Neural cell (in vitro differentiated cells): ENCODE measurements at regions not wholly inside any gene's neighbourhood (a gene's known extent, or its start where the extent isn't known, plus 50 kb on each side); places are given as distances from the start of the nearest gene placed in this dataset.

Experiments
- H2AFZ ChIP-seq: fragments of 200-600, 300-800 bp; sonication (generic), shearing (Covaris generic); 2 replicates; pipeline ENCODE4 v1.6.0; 2014; ENCODE audit warnings: low read depth, mild to moderate bottlenecking, antibody characterized with exemption, low read length, moderate library complexity
- H3F3A ChIP-seq: fragments of 200-600 bp; shearing (Covaris generic); 2 replicates; pipeline ENCODE4 v1.6.1; 2016; ENCODE audit warnings: mild to moderate bottlenecking, moderate library complexity, mixed read lengths, antibody characterized with exemption, low read length; ENCODE audit not compliant: insufficient read depth, poor library complexity, severe bottlenecking
- H3K27ac ChIP-seq: fragments of 200-600, 300-800 bp; sonication (generic), shearing (Covaris generic); 2 replicates; pipeline ENCODE4 v1.5.1; 2014; ENCODE audit warnings: mild to moderate bottlenecking, low read length, moderate library complexity
- H3K27me3 ChIP-seq: fragments of 300-800, 200-600 bp; sonication (generic), shearing (Covaris generic); 2 replicates; pipeline ENCODE4 v1.6.0; 2014; ENCODE audit warnings: mild to moderate bottlenecking, low read depth, low read length, moderate library complexity; ENCODE audit not compliant: insufficient read depth
- H3K36me3 ChIP-seq: fragments of 300-800, 200-600 bp; sonication (generic), shearing (Covaris generic); 2 replicates; pipeline ENCODE4 v1.5.1; 2014; ENCODE audit warnings: mild to moderate bottlenecking, antibody characterized with exemption, low read length, moderate library complexity; ENCODE audit not compliant: insufficient read depth
- H3K4me2 ChIP-seq: fragments of 300-800, 200-600 bp; sonication (generic), shearing (Covaris generic); 2 replicates; pipeline ENCODE4 v1.6.0; 2014; ENCODE audit warnings: mild to moderate bottlenecking, low read length
- H3K4me3 ChIP-seq: fragments of 300-800, 200-600 bp; sonication (generic), shearing (Covaris generic); 2 replicates; pipeline ENCODE4 v1.5.1; 2014; ENCODE audit warnings: mild to moderate bottlenecking, low read length, moderate library complexity
- H3K79me2 ChIP-seq: fragments of 200-600 bp; shearing (Covaris generic); replicated peaks from 2 replicates; pipeline ENCODE4 v1.6.0; 2014; ENCODE audit warnings: mild to moderate bottlenecking, low read length, moderate library complexity; ENCODE audit not compliant: insufficient read depth
- H3K9ac ChIP-seq: fragments of 300-800, 200-600 bp; sonication (generic), shearing (Covaris generic); 2 replicates; pipeline ENCODE4 v1.6.1; 2016; ENCODE audit warnings: mild to moderate bottlenecking, low read length, mixed read lengths
- H3K9me2 ChIP-seq: fragments of 200-600 bp; shearing (Covaris generic); 2 replicates; pipeline ENCODE4 v1.6.1; 2016; ENCODE audit warnings: mild to moderate bottlenecking, low read length, mixed read lengths; ENCODE audit not compliant: insufficient read depth
- H3K9me3 ChIP-seq: fragments of 200-600, 300-800 bp; sonication (generic), shearing (Covaris generic); 2 replicates; pipeline ENCODE4 v1.6.1; 2016; ENCODE audit warnings: mild to moderate bottlenecking, mixed run types, low read length, moderate library complexity, mixed read lengths
- H4K20me1 ChIP-seq: fragments of 200-600 bp; shearing (Covaris generic); 2 replicates; pipeline ENCODE4 v1.6.1; 2016; ENCODE audit warnings: mild to moderate bottlenecking, mixed run types; ENCODE audit not compliant: insufficient read depth
- EP300 ChIP-seq: fragments of 450-650 bp; conservative IDR thresholded peaks from 2 replicates; pipeline ENCODE4 v1.6.1; 2014; ENCODE audit warnings: antibody characterized with exemption, mild to moderate bottlenecking, moderate library complexity; ENCODE audit not compliant: poor library complexity, severe bottlenecking
- EZH2 ChIP-seq: fragments of 200-600, 300-800 bp; shearing (Covaris generic), sonication (generic); IDR thresholded peaks from 2 replicates; pipeline ENCODE4 v1.6.1; 2014; ENCODE audit warnings: antibody characterized with exemption, low read length, borderline replicate concordance, mild to moderate bottlenecking; ENCODE audit not compliant: insufficient read depth, poor library complexity, severe bottlenecking
- MXI1 ChIP-seq: fragments of 450-650 bp; conservative IDR thresholded peaks from 2 replicates; pipeline ENCODE4 v1.6.1; 2014; ENCODE audit warnings: antibody characterized with exemption, mild to moderate bottlenecking; ENCODE audit not compliant: poor library complexity, severe bottlenecking
- POLR2AphosphoS5 ChIP-seq: IDR thresholded peaks from 2 replicates; pipeline ENCODE4 v1.6.1; 2012
- RAD21 ChIP-seq: fragments of 450-650 bp; conservative IDR thresholded peaks from 2 replicates; pipeline ENCODE4 v1.6.1; 2014; ENCODE audit warnings: antibody characterized with exemption, mild to moderate bottlenecking, moderate library complexity
- SMC3 ChIP-seq: fragments of 450-650 bp; conservative IDR thresholded peaks from 2 replicates; pipeline ENCODE4 v1.6.1; 2014; ENCODE audit warnings: antibody characterized with exemption, mild to moderate bottlenecking, moderate library complexity; ENCODE audit not compliant: poor library complexity
- TAF1 ChIP-seq: IDR thresholded peaks from 2 replicates; pipeline ENCODE4 v1.6.1; 2012; ENCODE audit warnings: low read depth
- TF ChIP-seq, protein P1 (sequence below): fragments of 450-650 bp; IDR thresholded peaks from 2 replicates; pipeline ENCODE4 v1.5.1; 2014; ENCODE audit warnings: antibody characterized with exemption, mild to moderate bottlenecking, moderate library complexity; ENCODE audit not compliant: poor library complexity, severe bottlenecking
- TF ChIP-seq, protein P2 (sequence below): IDR thresholded peaks from 2 replicates; pipeline ENCODE4 v1.6.1; 2012; ENCODE audit warnings: borderline replicate concordance

DNA sequence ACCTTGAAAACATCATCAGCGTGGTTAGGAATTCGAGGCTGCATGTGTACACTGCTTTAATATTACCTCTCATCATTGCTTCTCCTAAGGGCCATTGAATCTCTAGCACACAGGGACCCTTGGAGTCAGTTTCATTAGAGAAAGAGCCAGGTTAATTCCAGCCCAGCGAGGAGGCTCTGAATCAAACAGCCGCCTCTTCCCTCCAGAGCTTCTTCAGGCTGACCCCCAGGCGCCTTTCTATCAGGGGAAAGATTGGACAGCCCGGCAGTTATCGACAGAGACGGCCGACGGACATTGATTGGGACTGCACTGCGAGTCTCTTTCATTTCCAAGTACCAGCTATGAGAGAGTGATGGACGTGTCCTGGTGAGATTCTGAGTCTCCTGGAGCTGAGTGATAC, 159.2 kb downstream of the ANKRD60 start:
- TF ChIP-seq RAD21, result no peak
- no peak for TF ChIP-seq MXI1
- no peak for TF ChIP-seq EZH2
- no peak for TF ChIP-seq EP300
- TF ChIP-seq, protein P1, sequence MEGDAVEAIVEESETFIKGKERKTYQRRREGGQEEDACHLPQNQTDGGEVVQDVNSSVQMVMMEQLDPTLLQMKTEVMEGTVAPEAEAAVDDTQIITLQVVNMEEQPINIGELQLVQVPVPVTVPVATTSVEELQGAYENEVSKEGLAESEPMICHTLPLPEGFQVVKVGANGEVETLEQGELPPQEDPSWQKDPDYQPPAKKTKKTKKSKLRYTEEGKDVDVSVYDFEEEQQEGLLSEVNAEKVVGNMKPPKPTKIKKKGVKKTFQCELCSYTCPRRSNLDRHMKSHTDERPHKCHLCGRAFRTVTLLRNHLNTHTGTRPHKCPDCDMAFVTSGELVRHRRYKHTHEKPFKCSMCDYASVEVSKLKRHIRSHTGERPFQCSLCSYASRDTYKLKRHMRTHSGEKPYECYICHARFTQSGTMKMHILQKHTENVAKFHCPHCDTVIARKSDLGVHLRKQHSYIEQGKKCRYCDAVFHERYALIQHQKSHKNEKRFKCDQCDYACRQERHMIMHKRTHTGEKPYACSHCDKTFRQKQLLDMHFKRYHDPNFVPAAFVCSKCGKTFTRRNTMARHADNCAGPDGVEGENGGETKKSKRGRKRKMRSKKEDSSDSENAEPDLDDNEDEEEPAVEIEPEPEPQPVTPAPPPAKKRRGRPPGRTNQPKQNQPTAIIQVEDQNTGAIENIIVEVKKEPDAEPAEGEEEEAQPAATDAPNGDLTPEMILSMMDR, result no peak
- TF ChIP-seq, protein P2, sequence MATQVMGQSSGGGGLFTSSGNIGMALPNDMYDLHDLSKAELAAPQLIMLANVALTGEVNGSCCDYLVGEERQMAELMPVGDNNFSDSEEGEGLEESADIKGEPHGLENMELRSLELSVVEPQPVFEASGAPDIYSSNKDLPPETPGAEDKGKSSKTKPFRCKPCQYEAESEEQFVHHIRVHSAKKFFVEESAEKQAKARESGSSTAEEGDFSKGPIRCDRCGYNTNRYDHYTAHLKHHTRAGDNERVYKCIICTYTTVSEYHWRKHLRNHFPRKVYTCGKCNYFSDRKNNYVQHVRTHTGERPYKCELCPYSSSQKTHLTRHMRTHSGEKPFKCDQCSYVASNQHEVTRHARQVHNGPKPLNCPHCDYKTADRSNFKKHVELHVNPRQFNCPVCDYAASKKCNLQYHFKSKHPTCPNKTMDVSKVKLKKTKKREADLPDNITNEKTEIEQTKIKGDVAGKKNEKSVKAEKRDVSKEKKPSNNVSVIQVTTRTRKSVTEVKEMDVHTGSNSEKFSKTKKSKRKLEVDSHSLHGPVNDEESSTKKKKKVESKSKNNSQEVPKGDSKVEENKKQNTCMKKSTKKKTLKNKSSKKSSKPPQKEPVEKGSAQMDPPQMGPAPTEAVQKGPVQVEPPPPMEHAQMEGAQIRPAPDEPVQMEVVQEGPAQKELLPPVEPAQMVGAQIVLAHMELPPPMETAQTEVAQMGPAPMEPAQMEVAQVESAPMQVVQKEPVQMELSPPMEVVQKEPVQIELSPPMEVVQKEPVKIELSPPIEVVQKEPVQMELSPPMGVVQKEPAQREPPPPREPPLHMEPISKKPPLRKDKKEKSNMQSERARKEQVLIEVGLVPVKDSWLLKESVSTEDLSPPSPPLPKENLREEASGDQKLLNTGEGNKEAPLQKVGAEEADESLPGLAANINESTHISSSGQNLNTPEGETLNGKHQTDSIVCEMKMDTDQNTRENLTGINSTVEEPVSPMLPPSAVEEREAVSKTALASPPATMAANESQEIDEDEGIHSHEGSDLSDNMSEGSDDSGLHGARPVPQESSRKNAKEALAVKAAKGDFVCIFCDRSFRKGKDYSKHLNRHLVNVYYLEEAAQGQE, result no peak
- TF ChIP-seq TAF1, result no peak
- no peak for TF ChIP-seq SMC3
- TF ChIP-seq POLR2AphosphoS5, result no peak
- Histone ChIP-seq H3F3A (no peaks in the 10 kb centered on the region), H3K9me2 (no peaks in the 10 kb centered on the region), H3K27ac (no peak overlapping the region), H3K79me2 (no peaks in the 10 kb centered on the region), H3K4me2 (no peak overlapping the region), H2AFZ (no peak overlapping the region), H3K27me3 (no peaks in the 10 kb centered on the region), H3K4me3 (no peak overlapping the region), H4K20me1 (no peaks in the 10 kb centered on the region), H3K36me3 (no peaks in the 10 kb centered on the region), H3K9ac (no peak overlapping the region), H3K9me3 (no peaks in the 10 kb centered on the region)

DNA sequence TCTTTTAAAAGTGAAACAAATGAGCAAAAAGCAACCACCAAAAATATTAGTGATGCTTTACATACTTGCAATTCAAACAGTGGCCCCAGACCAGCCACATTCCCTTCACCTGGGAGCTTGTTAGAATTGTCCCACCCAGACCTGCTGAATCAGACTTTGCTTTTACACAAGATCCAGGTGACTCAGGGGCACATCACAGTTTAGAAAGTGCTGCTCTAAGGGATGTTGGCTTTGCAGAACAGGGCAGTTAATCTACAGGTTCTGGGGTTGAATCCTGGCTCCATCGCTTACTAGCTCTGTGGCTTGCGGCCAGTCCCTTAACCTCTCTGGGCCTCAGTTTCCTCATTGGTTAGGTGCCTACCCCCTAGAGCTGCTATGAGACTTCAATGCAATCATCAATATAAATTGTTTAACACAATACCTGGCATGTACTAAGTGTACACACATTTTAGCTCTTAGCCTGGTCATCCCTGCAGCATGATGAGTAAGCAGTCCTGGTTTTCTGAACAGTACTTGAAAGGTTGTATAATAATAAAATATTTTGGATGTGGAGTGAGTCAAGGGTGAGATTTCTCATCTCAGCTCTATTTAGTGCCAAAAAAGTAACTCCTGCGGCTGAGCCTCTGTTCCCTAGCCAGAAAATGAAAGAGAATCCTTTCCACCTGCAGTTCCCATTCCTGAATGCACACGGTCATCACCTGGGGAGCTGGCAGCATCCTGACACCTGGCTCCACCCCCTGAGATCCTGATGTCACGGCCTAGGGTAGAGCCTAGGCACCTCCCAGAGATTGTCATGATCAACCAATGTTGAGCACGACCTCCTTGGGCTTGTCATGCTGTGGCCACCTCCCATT, 162.7 kb downstream of the ANKRD60 start:
- TF ChIP-seq TAF1 (no peak), EP300 (no peak), RAD21 (no peak), POLR2AphosphoS5 (no peak), MXI1 (no peak), EZH2 (no peak), SMC3 (no peak)
- TF ChIP-seq, protein P1, result no peak
- TF ChIP-seq, protein P2, result no peak

More for the DNA sequence above, 162.7 kb downstream of the ANKRD60 start:
- Histone ChIP-seq H3K9ac (no peak overlapping the region), H3F3A (no peaks in the 10 kb centered on the region), H2AFZ (no peak overlapping the region), H3K27me3 (no peaks in the 10 kb centered on the region), H3K9me2 (no peaks in the 10 kb centered on the region), H3K79me2 (no peaks in the 10 kb centered on the region), H3K4me2 (no peak overlapping the region), H3K36me3 (no peaks in the 10 kb centered on the region), H4K20me1 (no peaks in the 10 kb centered on the region), H3K4me3 (no peak overlapping the region), H3K27ac (no peak overlapping the region), H3K9me3 (peaks cover 6% of the 10 kb centered on the region)
